ENCODE measurements at regions not wholly inside any gene's neighbourhood (a gene's known extent, or its start where the extent isn't known, plus 50 kb on each side); places are given as distances from the start of the nearest gene placed in this dataset.

DNA sequence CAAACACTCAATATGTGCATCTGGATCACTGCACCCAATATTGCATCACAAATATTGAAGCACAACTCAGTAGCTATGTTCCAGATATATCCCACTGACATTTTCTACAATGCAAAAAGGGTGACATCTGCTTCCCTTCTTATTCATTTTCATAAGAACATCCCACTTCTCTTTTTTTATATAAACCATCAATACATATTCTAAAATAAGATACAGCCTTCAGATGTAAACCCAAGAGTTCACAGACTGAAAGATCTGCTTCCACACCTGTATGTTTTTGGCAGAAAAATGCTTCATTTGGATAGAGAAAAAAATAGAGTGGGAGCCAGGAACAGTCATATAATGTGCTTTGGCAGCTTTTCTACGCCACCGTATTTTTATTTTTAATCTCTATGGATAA lies 815.6 kb upstream of the ADGRL3 start:
- intact Hi-C loops (cut with DNase I; ENCODE audit: low total_unique reads) = no loop called here
- TF ChIP-seq CTCF (IDR thresholded peaks at IDR 0.05) (no peak), EP300 (IDR thresholded peaks at IDR 0.05) (no peak), POLR2AphosphoS5 (IDR thresholded peaks at IDR 0.05) (no peak), POLR2A (IDR thresholded peaks at IDR 0.05) (no peak)
- H3K4me1 ChIP-seq = no peaks in the 10 kb centered on the region
- WGBS, 5 donors = 83 to 95% (median 94%) methylated on average over 2 of the region's 2 CpGs
- H3K27me3 ChIP-seq = no peaks in the 10 kb centered on the region
- peaks cover 0 to 2% (median 0%) of the 10 kb centered on the region in 4 donors for H3K9me3 ChIP-seq
- no peak for DNase-seq
- H3K27ac ChIP-seq = no peak overlapping the region
- no peaks in the 10 kb centered on the region for H3K36me3 ChIP-seq
- H3K4me3 ChIP-seq = no peak overlapping the region

DNA sequence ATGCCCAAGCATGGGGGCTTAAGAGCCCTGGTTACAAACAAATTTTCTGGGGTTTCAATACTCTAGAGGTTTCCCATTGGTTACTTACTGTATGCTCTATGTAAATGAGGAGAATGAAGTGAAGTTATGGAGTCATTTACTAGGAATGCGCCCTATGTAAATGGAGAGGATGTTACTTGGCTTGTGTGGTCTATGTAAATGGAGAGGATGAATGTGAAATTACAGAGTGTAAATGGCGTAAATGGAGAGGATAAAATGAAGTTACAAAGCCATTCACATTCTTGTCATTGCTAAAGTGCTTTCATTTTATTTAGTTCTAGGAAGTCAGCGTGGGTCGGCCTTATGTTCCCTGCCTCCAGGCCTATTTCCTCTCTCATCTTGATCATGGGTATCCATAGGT lies 810.5 kb upstream of the ADGRL3 start:
- TF ChIP-seq EP300 (IDR thresholded peaks at IDR 0.05) (no peak), POLR2A (IDR thresholded peaks at IDR 0.05) (no peak), POLR2AphosphoS5 (IDR thresholded peaks at IDR 0.05) (no peak), CTCF (IDR thresholded peaks at IDR 0.05) (no peak)
- no peak overlapping the region for H3K4me3 ChIP-seq
- WGBS, 5 donors = 90 to 96% (median 93%) methylated on average over 4 of the region's 4 CpGs
- no peaks in the 10 kb centered on the region for H3K36me3 ChIP-seq
- H3K4me1 ChIP-seq = no peaks in the 10 kb centered on the region
- no peaks in the 10 kb centered on the region for H3K27me3 ChIP-seq
- intact Hi-C loops (cut with DNase I; ENCODE audit: low total_unique reads) = no loop called here
- H3K27ac ChIP-seq = no peak overlapping the region
- H3K9me3 ChIP-seq = peaks cover 0 to 10% (median 0%) of the 10 kb centered on the region in 4 donors
- DNase-seq = no peak

DNA sequence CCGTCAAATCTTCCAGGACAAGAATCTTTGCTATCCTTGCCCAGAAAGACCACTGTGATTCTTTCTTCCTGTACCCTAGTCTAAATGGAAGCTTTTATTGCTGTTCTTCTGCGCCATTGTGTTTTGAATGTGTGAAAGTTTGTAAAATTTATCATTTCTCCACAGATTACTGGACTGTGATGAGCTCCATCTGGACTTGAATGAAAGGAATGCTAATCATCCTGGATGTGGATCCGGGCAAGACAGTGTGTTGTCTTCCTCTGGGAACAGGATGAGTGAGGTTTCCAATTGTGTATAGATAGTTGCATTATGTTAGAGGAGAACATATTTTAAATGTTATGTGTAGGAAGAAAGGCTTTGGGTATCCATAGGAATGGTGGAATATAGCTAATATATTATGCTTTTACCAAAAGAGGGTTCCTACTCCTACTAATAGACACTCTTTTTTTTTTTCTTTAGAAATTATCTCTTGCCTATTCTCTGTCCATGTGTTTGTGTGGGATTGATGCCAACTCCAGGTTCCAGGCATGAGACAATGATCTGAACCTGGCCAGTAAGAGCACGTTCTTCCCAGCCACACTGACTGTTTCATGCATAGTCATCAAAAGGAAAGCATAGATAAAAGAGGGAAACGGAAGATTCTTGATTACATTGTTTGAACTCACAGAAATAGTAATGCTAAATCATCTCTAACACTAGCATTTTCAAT lies 803.6 kb upstream of the ADGRL3 start:
- H3K4me3 ChIP-seq = no peak overlapping the region
- WGBS, 5 donors = 58 to 69% (median 66%) methylated on average over 5 of the region's 5 CpGs
- H3K27me3 ChIP-seq = no peaks in the 10 kb centered on the region
- no peak overlapping the region for H3K27ac ChIP-seq
- H3K9me3 ChIP-seq = no peaks in the 10 kb centered on the region
- TF ChIP-seq EP300 (IDR thresholded peaks at IDR 0.05) (no peak), CTCF (IDR thresholded peaks at IDR 0.05) (no peak), POLR2A (IDR thresholded peaks at IDR 0.05) (no peak), POLR2AphosphoS5 (IDR thresholded peaks at IDR 0.05) (no peak)
- H3K4me1 ChIP-seq = no peaks in the 10 kb centered on the region
- peak in 1 of 2 donors; percentile 11 for DNase-seq
- no peaks in the 10 kb centered on the region for H3K36me3 ChIP-seq
- intact Hi-C loops (cut with DNase I; ENCODE audit: low total_unique reads) = no loop called here

- Histone ChIP-seq H3K4me3 (no peak overlapping the region), H3K27ac (no peak overlapping the region), H3K36me3 (no peaks in the 10 kb centered on the region), H3K9me3 (no peaks in the 10 kb centered on the region), H3K27me3 (no peaks in the 10 kb centered on the region), H3K4me1 (no peaks in the 10 kb centered on the region)
- WGBS, 5 donors = 43 to 70% (median 54%) methylated on average over 2 of the region's 2 CpGs
- DNase-seq = no peak
- TF ChIP-seq POLR2AphosphoS5 (IDR thresholded peaks at IDR 0.05) (no peak), CTCF (IDR thresholded peaks at IDR 0.05) (no peak), POLR2A (IDR thresholded peaks at IDR 0.05) (no peak), EP300 (IDR thresholded peaks at IDR 0.05) (no peak)
- intact Hi-C loops (cut with DNase I; ENCODE audit: low total_unique reads) = no loop called here
Observed at GRCh38 chr4:60400593-60400992, 799.5 kb upstream of the ADGRL3 start.
